Breast epithelium (tissue), 4 donors: ENCODE measurements at regions not wholly inside any gene's neighbourhood (a gene's known extent, or its start where the extent isn't known, plus 50 kb on each side); places are given as distances from the start of the nearest gene placed in this dataset.

Experiments
- DNase-seq, 2 donors: peaks; one replicate each; pipeline ENCODE4 v3.0.0-alpha.2; 2019; ENCODE audit warnings: low spot score in 2 of 2
- H3K27ac ChIP-seq, 2 donors: fragments of 200-600 bp; sonication (generic) in 1 of 2; one replicate each; pipeline ENCODE4 v1.5.1; 2016 to 2019; ENCODE audit warnings: mild to moderate bottlenecking in 1 of 2
- H3K27me3 ChIP-seq, 2 donors: fragments of 200-600 bp; sonication (generic) in 1 of 2; one replicate each; pipeline versions ENCODE4 v1.5.1 to v1.6.0; 2017 to 2019; ENCODE audit warnings: control low read depth in 1 of 2, mild to moderate bottlenecking in 1 of 2
- H3K36me3 ChIP-seq: fragments of 200-600 bp; one replicate; pipeline ENCODE4 v1.5.1; 2019
- H3K4me1 ChIP-seq, 2 donors: fragments of 200-600 bp; sonication (generic); one replicate each; pipeline ENCODE4 v1.5.1; 2016 to 2019; ENCODE audit warnings: control low read depth in 1 of 2
- H3K4me3 ChIP-seq, 3 donors: fragments of 200-600 bp; sonication (generic); 1 replicate in 2 of 3; 2 replicates in 1 of 3; pipeline ENCODE4 v1.5.1; 2016 to 2019; ENCODE audit warnings: mild to moderate bottlenecking in 3 of 3, moderate library complexity in 2 of 3
- H3K9me3 ChIP-seq, 2 donors: fragments of 200-600 bp; sonication (generic) in 1 of 2; one replicate each; pipeline ENCODE4 v1.5.1; 2016 to 2019; ENCODE audit warnings: control low read depth in 1 of 2
- POLR2A ChIP-seq: fragments of 450-650 bp; IDR thresholded peaks from one replicate; pipeline ENCODE4 v1.6.1; 2016; ENCODE audit warnings: antibody characterized with exemption, mild to moderate bottlenecking, moderate library complexity
- POLR2AphosphoS5 ChIP-seq, 3 donors: sonication (generic); formaldehyde crosslinking; IDR thresholded peaks; one replicate each; pipeline ENCODE4 v1.6.1; 2017; ENCODE audit warnings: antibody characterized with exemption in 3 of 3
- intact Hi-C: fragments of 100-400 bp; cut with DNase I; formaldehyde crosslinking; loops from one replicate; pipeline ENCODE4 v1.15.1; 2023; ENCODE audit warnings: low total_unique reads
- TF ChIP-seq, protein P1 (sequence below), 3 donors: fragments of 450-650 bp; IDR thresholded peaks; one replicate each; pipeline ENCODE4 v1.5.1; 2016 to 2017; ENCODE audit warnings: antibody characterized with exemption in 3 of 3, mild to moderate bottlenecking in 3 of 3, moderate library complexity in 3 of 3

DNA sequence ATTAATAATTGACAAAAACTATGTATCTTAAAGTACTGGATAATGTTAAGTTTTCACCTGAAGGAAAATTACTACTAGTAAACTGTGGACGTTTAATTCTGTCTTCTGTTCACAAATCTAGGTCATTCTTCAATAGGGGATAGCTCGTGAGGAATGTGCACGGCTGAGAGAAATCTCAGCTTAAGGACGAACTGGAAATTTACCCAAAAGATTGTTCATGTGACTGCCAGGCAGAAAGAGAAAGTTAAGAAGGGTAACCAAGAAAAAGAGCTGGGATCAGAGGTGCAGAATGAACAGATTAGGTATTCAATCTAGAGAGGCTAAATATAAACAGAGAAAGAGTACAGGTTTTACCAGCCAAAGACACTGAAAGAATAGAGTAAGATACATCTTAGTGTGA lies 245.3 kb downstream of the CASP12 start:
- Histone ChIP-seq H3K27me3 (no peaks in the 10 kb centered on the region), H3K36me3 (no peaks in the 10 kb centered on the region), H3K27ac (no peak overlapping the region), H3K9me3 (peaks cover 0 to 14% of the 10 kb centered on the region in 2 donors), H3K4me3 (peak overlapping the region in 2 of 3 donors; percentile 6 to 24), H3K4me1 (no peaks in the 10 kb centered on the region)
- intact Hi-C loops: no loop called here
- TF ChIP-seq POLR2AphosphoS5 (IDR thresholded peaks at IDR 0.05) (no peak), POLR2A (no peak)
- TF ChIP-seq, protein P1, sequence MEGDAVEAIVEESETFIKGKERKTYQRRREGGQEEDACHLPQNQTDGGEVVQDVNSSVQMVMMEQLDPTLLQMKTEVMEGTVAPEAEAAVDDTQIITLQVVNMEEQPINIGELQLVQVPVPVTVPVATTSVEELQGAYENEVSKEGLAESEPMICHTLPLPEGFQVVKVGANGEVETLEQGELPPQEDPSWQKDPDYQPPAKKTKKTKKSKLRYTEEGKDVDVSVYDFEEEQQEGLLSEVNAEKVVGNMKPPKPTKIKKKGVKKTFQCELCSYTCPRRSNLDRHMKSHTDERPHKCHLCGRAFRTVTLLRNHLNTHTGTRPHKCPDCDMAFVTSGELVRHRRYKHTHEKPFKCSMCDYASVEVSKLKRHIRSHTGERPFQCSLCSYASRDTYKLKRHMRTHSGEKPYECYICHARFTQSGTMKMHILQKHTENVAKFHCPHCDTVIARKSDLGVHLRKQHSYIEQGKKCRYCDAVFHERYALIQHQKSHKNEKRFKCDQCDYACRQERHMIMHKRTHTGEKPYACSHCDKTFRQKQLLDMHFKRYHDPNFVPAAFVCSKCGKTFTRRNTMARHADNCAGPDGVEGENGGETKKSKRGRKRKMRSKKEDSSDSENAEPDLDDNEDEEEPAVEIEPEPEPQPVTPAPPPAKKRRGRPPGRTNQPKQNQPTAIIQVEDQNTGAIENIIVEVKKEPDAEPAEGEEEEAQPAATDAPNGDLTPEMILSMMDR (IDR thresholded peaks at IDR 0.05): no peak
- no peak for DNase-seq

DNA sequence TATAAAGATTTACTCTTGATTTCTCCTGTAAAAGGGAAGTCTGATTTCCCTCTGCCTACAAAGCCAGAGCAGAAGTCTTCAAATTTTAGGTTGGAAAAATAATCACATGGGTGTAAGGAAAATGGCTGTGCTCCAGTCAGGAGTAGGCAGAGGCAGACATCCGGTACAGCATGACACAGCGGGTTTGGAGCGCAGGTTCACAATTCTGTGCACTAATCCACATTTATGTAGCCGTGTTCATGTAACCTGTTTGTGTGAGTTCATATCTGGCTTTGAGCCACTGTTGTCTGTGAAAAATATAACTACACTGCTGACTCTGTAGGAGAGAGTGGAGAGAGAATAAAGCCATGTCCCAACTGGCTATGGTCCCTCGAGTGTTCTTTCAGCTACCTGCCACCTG lies 248.0 kb downstream of the CASP12 start:
- Histone ChIP-seq H3K9me3 (peaks cover 0 to 14% of the 10 kb centered on the region in 2 donors), H3K27me3 (no peaks in the 10 kb centered on the region), H3K27ac (no peak overlapping the region), H3K36me3 (no peaks in the 10 kb centered on the region), H3K4me1 (no peaks in the 10 kb centered on the region), H3K4me3 (no peak overlapping the region)
- TF ChIP-seq POLR2A (no peak), POLR2AphosphoS5 (IDR thresholded peaks at IDR 0.05) (no peak)
- TF ChIP-seq, protein P1 (IDR thresholded peaks at IDR 0.05): no peak
- intact Hi-C loops: no loop called here
- no peak for DNase-seq

DNA sequence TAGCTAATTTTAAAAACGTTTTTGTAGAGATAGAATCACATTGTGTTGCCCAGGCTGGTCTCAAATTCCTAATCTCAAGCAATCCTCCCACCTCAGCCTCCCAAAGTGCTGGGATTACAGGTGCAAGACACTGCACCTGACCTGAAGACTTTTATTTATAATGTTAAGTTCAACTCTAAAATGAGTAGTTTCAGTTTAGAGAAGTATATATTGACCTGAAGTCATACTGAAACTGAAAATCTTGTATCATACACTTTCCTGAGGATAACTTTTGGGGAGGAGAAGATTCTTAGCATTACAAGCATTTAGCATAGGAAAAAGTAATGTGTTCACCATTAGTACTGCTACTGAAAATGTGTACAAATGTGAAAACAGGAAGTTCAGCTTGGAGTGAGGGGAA lies 249.3 kb downstream of the CASP12 start:
- H3K9me3 ChIP-seq: peaks cover 0 to 14% of the 10 kb centered on the region in 2 donors
- TF ChIP-seq POLR2AphosphoS5 (IDR thresholded peaks at IDR 0.05) (no peak), POLR2A (no peak)
- TF ChIP-seq, protein P1 (IDR thresholded peaks at IDR 0.05): no peak
- intact Hi-C loops: no loop called here

DNA sequence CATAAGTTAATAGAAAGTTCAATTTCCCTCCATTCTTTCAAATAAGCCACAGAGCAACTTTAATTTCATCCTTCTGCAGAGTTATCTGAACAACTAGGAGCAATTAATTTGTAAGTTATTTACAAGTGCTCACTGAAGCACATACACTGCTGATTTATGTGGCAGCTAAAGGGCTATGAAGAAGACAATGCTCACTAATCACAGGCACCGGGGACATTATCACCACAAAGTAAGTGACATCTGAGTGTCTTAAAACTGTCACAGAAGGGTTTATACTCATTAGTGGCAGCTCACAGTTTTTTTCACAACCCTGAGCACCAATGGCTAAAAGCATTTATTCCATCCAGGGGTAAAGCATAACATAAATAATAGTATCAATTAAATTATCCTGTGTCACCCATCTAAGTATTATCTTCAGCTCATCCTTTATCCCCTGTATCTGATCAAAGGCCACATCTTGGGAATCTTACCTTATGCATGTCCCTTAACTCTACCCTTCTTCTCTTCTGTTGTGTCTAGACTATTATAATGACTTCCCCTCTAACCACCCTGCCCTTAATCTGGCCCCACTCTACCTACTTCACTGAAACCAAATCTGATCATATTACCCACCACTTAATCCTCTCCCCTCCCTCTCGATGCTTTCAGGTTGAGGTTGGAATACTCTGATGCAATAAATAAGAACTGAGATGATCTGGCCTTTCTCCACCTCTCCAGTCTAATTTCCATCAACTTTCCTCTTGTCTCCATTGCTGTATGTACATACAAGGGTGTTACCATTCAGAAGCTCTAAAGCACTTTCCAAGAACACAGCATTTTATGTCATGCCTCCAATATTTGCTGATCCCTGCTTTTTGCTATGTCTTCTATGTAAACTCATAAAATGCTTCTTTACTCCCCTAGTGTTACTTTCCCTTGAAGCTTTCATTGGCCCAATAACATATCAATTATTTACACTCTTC lies 252.7 kb downstream of the CASP12 start:
- no peaks in the 10 kb centered on the region for H3K36me3 ChIP-seq
- H3K27ac ChIP-seq: no peak overlapping the region
- DNase-seq: no peak
- peaks cover 0 to 11% of the 10 kb centered on the region in 2 donors for H3K9me3 ChIP-seq
- H3K4me3 ChIP-seq: no peak overlapping the region
- no peaks in the 10 kb centered on the region for H3K27me3 ChIP-seq
- TF ChIP-seq POLR2A: no peak
- TF ChIP-seq POLR2AphosphoS5 (IDR thresholded peaks at IDR 0.05): no peak
- TF ChIP-seq, protein P1 (IDR thresholded peaks at IDR 0.05): no peak
- intact Hi-C loops: no loop called here
- no peaks in the 10 kb centered on the region for H3K4me1 ChIP-seq

More for the DNA sequence above, 249.3 kb downstream of the CASP12 start:
- Histone ChIP-seq H3K27me3 (no peaks in the 10 kb centered on the region), H3K4me1 (no peaks in the 10 kb centered on the region), H3K27ac (no peak overlapping the region), H3K4me3 (no peak overlapping the region), H3K36me3 (no peaks in the 10 kb centered on the region)
- DNase-seq: no peak

DNA sequence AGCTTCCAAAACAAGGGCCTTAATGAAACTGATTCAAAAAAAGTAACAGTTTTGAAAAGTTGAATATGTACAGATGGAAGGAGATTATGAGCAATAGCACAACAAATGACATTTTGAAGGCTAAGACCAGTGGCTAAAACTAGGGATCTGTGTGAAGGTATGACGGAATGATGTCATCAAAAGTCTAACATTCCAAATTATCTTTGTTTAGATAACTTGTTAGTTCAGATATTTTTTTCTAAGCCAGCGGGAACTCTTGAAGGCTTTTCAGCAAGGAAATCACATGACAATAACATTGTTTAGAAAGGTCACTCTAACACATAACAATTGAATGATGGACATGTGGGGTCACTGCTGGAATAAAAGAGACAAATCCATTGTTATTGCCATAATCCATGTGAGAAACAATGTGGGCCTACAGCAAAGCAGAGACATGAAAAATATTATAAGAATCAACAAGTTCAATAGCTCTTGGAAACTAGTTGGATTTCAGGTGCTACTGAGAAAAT lies 260.5 kb downstream of the CASP12 start:
- Histone ChIP-seq H3K27me3 (no peaks in the 10 kb centered on the region), H3K9me3 (no peaks in the 10 kb centered on the region), H3K4me3 (no peak overlapping the region), H3K4me1 (no peaks in the 10 kb centered on the region), H3K36me3 (no peaks in the 10 kb centered on the region), H3K27ac (no peak overlapping the region)
- TF ChIP-seq, protein P1 (IDR thresholded peaks at IDR 0.05): no peak
- no peak for TF ChIP-seq POLR2AphosphoS5 (IDR thresholded peaks at IDR 0.05)
- no peak for TF ChIP-seq POLR2A
- no peak for DNase-seq
- intact Hi-C loops: no loop called here
